ENCODE measurements at regions not wholly inside any gene's neighbourhood (a gene's known extent, or its start where the extent isn't known, plus 50 kb on each side); places are given as distances from the start of the nearest gene placed in this dataset.

GRCh38 chr3:94459167-94459566 lies 396.3 kb downstream of the NSUN3 start:
- no peak overlapping the region for H3K4me3 ChIP-seq
- H3K27me3 ChIP-seq: no peaks in the 10 kb centered on the region
- no peaks in the 10 kb centered on the region for H3K9me3 ChIP-seq (ENCODE audit: low read depth)
- DNase-seq (ENCODE audit: low read depth in 1 of 2, low spot score in 1 of 2): no peak
- H3K4me1 ChIP-seq (ENCODE audit: low read depth): no peaks in the 10 kb centered on the region
- TF ChIP-seq CTCF (IDR thresholded peaks at IDR 0.05; ENCODE audit: low read depth, low read length): no peak
- H3K36me3 ChIP-seq: no peaks in the 10 kb centered on the region
- no peak overlapping the region for H3K27ac ChIP-seq

DNA sequence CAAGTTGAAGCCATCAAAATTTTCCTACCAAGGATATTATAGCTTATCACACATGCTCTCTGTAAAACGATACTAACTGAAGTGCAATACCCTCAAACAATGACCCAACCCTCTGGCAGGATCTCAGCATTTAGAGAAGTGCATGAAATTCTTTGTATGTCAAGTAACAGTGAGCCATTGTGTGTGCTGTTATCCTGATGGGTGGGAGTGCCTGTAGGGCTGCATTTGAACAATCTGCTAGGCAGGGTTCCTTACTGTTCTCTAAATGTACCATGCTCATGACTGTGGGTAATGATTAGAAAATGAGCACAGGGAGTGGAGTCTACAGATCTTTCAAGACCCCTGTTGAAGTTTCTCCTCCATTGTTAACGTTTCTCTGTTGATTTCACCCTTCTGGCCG lies 398.1 kb downstream of the NSUN3 start:
- Histone ChIP-seq H3K36me3 (no peaks in the 10 kb centered on the region), H3K4me1 (ENCODE audit: low read depth) (no peaks in the 10 kb centered on the region), H3K27ac (no peak overlapping the region), H3K27me3 (no peaks in the 10 kb centered on the region), H3K9me3 (ENCODE audit: low read depth) (no peaks in the 10 kb centered on the region), H3K4me3 (no peak overlapping the region)
- TF ChIP-seq CTCF (IDR thresholded peaks at IDR 0.05; ENCODE audit: low read depth, low read length): no peak
- DNase-seq (ENCODE audit: low read depth in 1 of 2, low spot score in 1 of 2): no peak

DNA sequence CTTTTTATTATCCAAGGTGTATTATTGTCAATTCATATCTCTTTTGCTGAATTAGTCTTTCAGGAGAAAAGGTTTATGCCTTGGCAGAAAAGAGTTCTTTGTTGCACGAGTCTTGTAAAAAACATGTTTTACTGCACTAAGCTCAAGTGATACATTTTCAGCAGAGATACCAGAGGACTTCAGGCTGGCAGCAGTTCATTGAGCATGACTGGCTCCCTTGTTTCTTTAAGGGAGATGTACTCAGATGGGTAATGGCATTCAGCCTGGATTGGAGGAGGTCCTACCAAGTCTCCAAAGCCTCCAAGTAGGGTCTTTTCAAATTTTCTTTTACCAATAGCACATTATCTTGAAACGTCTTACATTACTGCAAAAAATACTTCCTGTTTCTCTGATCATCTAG lies 400.1 kb downstream of the NSUN3 start:
- Histone ChIP-seq H3K4me3 (no peak overlapping the region), H3K9me3 (ENCODE audit: low read depth) (no peaks in the 10 kb centered on the region), H3K36me3 (no peaks in the 10 kb centered on the region), H3K27me3 (no peaks in the 10 kb centered on the region), H3K27ac (no peak overlapping the region), H3K4me1 (ENCODE audit: low read depth) (no peaks in the 10 kb centered on the region)
- no peak for TF ChIP-seq CTCF (IDR thresholded peaks at IDR 0.05; ENCODE audit: low read depth, low read length)
- DNase-seq (ENCODE audit: low read depth in 1 of 2, low spot score in 1 of 2): no peak

GRCh38 chr3:94472511-94472910 lies 409.6 kb downstream of the NSUN3 start:
- Histone ChIP-seq H3K27ac (no peak overlapping the region), H3K9me3 (ENCODE audit: low read depth) (no peaks in the 10 kb centered on the region), H3K4me3 (no peak overlapping the region), H3K36me3 (no peaks in the 10 kb centered on the region), H3K27me3 (no peaks in the 10 kb centered on the region), H3K4me1 (ENCODE audit: low read depth) (no peaks in the 10 kb centered on the region)
- TF ChIP-seq CTCF (IDR thresholded peaks at IDR 0.05; ENCODE audit: low read depth, low read length): no peak
- no peak for DNase-seq (ENCODE audit: low read depth in 1 of 2, low spot score in 1 of 2)

GRCh38 chr3:94481226-94481898 lies 418.5 kb downstream of the NSUN3 start:
- H3K4me1 ChIP-seq (ENCODE audit: low read depth): no peaks in the 10 kb centered on the region
- H3K27me3 ChIP-seq: no peaks in the 10 kb centered on the region
- no peak overlapping the region for H3K4me3 ChIP-seq
- H3K9me3 ChIP-seq (ENCODE audit: low read depth): no peaks in the 10 kb centered on the region
- no peak overlapping the region for H3K27ac ChIP-seq
- no peaks in the 10 kb centered on the region for H3K36me3 ChIP-seq
- TF ChIP-seq CTCF (IDR thresholded peaks at IDR 0.05; ENCODE audit: low read depth, low read length): no peak
- DNase-seq (ENCODE audit: low read depth in 1 of 2, low spot score in 1 of 2): no peak

Measured in cardiac muscle cell (in vitro differentiated cells and primary cell).